Upper lobe of left lung (tissue), 4 donors: ENCODE measurements at regions not wholly inside any gene's neighbourhood (a gene's known extent, or its start where the extent isn't known, plus 50 kb on each side); places are given as distances from the start of the nearest gene placed in this dataset.

Source experiments
- EP300 ChIP-seq, 4 donors: sonication (generic); formaldehyde crosslinking; IDR thresholded peaks; one replicate each; pipeline ENCODE4 v1.5.1; 2017; ENCODE audit warnings: antibody characterized with exemption in 4 of 4, control low read depth in 2 of 4
- TF ChIP-seq, protein P1 (sequence below), 6 experiments: fragments of 450-650 bp in 4 of 6; fragments of 200-600 bp in 2 of 6; sonication (generic) in 2 of 6; IDR thresholded peaks; one replicate each; pipeline ENCODE4 v1.5.1; 2016 to 2019; ENCODE audit warnings: antibody characterized with exemption in 6 of 6

DNA sequence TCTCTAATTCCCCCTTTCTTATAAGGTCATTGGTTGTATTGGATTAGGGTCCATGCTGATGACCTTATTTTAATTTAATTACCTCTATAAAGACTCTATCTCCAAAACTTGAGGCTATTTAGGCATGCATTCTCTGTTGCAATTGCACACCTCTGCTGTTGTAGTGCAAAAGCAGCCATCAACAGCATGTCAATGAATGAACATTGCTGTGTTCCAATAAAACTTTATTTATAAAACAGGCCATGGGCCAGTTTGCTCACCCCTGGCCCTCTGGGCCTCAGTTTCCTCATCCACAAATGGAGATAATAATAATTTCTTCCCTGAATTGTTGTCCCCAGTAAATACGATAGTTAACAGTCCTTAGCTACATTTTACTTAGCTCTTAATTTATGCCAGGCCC lies 100.4 kb upstream of the USP24 start:
- TF ChIP-seq, protein P1, sequence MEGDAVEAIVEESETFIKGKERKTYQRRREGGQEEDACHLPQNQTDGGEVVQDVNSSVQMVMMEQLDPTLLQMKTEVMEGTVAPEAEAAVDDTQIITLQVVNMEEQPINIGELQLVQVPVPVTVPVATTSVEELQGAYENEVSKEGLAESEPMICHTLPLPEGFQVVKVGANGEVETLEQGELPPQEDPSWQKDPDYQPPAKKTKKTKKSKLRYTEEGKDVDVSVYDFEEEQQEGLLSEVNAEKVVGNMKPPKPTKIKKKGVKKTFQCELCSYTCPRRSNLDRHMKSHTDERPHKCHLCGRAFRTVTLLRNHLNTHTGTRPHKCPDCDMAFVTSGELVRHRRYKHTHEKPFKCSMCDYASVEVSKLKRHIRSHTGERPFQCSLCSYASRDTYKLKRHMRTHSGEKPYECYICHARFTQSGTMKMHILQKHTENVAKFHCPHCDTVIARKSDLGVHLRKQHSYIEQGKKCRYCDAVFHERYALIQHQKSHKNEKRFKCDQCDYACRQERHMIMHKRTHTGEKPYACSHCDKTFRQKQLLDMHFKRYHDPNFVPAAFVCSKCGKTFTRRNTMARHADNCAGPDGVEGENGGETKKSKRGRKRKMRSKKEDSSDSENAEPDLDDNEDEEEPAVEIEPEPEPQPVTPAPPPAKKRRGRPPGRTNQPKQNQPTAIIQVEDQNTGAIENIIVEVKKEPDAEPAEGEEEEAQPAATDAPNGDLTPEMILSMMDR (IDR thresholded peaks at IDR 0.05) = no peak
- no peak for TF ChIP-seq EP300 (IDR thresholded peaks at IDR 0.05)
